ENCODE measurements at regions not wholly inside any gene's neighbourhood (a gene's known extent, or its start where the extent isn't known, plus 50 kb on each side); places are given as distances from the start of the nearest gene placed in this dataset.
"Not testable (repeated sequence)": the region's sequence is repeated elsewhere in the genome, so short reads cannot be mapped to it uniquely, and the experiment has no call there.

- DNase-seq (ENCODE audit: low read depth in 2 of 2): peak; percentile 82 to 84
Measured at GRCh38 chr12:75705749-75706711, 194.6 kb upstream of the KRR1 start.

- no peak for DNase-seq (ENCODE audit: low read depth in 2 of 2)
Measured at GRCh38 chr12:75704664-75705063, 193.3 kb upstream of the KRR1 start.

- no peak for DNase-seq (ENCODE audit: low read depth in 2 of 2)
Measured at GRCh38 chr12:75704208-75704607, 192.8 kb upstream of the KRR1 start.

GRCh38 chr12:75703131-75703530 lies 191.7 kb upstream of the KRR1 start:
- no peak for DNase-seq (ENCODE audit: low read depth in 2 of 2)

- no peak for DNase-seq (ENCODE audit: low read depth in 2 of 2)
Measured at GRCh38 chr12:75702477-75703093, 191.2 kb upstream of the KRR1 start.

GRCh38 chr12:75701859-75702258 lies 190.4 kb upstream of the KRR1 start:
- no peak for DNase-seq (ENCODE audit: low read depth in 2 of 2)

- DNase-seq (ENCODE audit: low read depth in 2 of 2): no peak
Measured at GRCh38 chr12:75699728-75700496, 188.5 kb upstream of the KRR1 start.

- no peak for DNase-seq (ENCODE audit: low read depth in 2 of 2)
Measured at GRCh38 chr12:75699251-75699650, 187.8 kb upstream of the KRR1 start.

GRCh38 chr12:75698052-75698451 lies 186.6 kb upstream of the KRR1 start:
- no peak for DNase-seq (ENCODE audit: low read depth in 2 of 2)

GRCh38 chr12:75695926-75696325 lies 184.5 kb upstream of the KRR1 start:
- DNase-seq (ENCODE audit: low read depth in 2 of 2): no peak

GRCh38 chr12:75694534-75695268 lies 183.3 kb upstream of the KRR1 start:
- no peak for DNase-seq (ENCODE audit: low read depth in 2 of 2)

- DNase-seq (ENCODE audit: low read depth in 2 of 2): no peak
Measured at GRCh38 chr12:75692876-75693275, 181.5 kb upstream of the KRR1 start.

- peak; percentile 93 to 94 for DNase-seq (ENCODE audit: low read depth in 2 of 2)
Measured at GRCh38 chr12:75690296-75690955, 179.0 kb upstream of the KRR1 start.

GRCh38 chr12:75686233-75686632 lies 174.8 kb upstream of the KRR1 start:
- DNase-seq (ENCODE audit: low read depth in 2 of 2): peak; percentile 58 to 67

GRCh38 chr12:75685617-75686225 lies 174.3 kb upstream of the KRR1 start:
- DNase-seq (ENCODE audit: low read depth in 2 of 2): peak in 1 of 2 experiments; percentile 49

- no peak for DNase-seq (ENCODE audit: low read depth in 2 of 2)
Measured at GRCh38 chr12:75684678-75685616, 173.5 kb upstream of the KRR1 start.

- not testable (repeated sequence) for DNase-seq (ENCODE audit: low read depth in 2 of 2)
Measured at GRCh38 chr12:75683995-75684586, 172.7 kb upstream of the KRR1 start.

GRCh38 chr12:75683220-75683619 lies 171.8 kb upstream of the KRR1 start:
- DNase-seq (ENCODE audit: low read depth in 2 of 2): no peak

GRCh38 chr12:75677522-75677921 lies 166.1 kb upstream of the KRR1 start:
- DNase-seq (ENCODE audit: low read depth in 2 of 2): no peak

Data from fibroblast of skin of left biceps (primary cell).